Large intestine (tissue), 3 donors: ENCODE measurements at regions not wholly inside any gene's neighbourhood (a gene's known extent, or its start where the extent isn't known, plus 50 kb on each side); places are given as distances from the start of the nearest gene placed in this dataset.

Source experiments
- DNase-seq, 2 donors: peaks; one replicate each; pipeline versions ENCODE4 v3.0.0 to v3.0.0-alpha.2; 2013
- H3K27ac ChIP-seq: one replicate; pipeline ENCODE4 v1.5.1; 2013; ENCODE audit warnings: low read length
- H3K27me3 ChIP-seq: 2 replicates; pipeline ENCODE4 v1.6.1; 2013; ENCODE audit warnings: low read length; ENCODE audit not compliant: control insufficient read depth, insufficient read depth
- H3K36me3 ChIP-seq: 2 replicates; pipeline ENCODE4 v1.6.1; 2013; ENCODE audit warnings: low read length; ENCODE audit not compliant: control insufficient read depth, insufficient read depth
- H3K4me1 ChIP-seq: one replicate; pipeline ENCODE4 v1.6.1; 2013; ENCODE audit warnings: low read length; ENCODE audit not compliant: control insufficient read depth, insufficient read depth
- H3K4me3 ChIP-seq: one replicate; pipeline ENCODE4 v1.5.1; 2013; ENCODE audit warnings: low read length
- H3K9me3 ChIP-seq: one replicate; pipeline ENCODE4 v1.6.1; 2013; ENCODE audit warnings: mild to moderate bottlenecking, low read depth, low read length, moderate library complexity; ENCODE audit not compliant: control insufficient read depth
- WGBS: methylation state at CpG from one replicate; pipeline ENCODE4 v1.1.5; 2013; ENCODE audit warnings: low lambda C conversion rate; ENCODE audit not compliant: insufficient coverage; 5-methylcytosine and 5-hydroxymethylcytosine counted together

DNA sequence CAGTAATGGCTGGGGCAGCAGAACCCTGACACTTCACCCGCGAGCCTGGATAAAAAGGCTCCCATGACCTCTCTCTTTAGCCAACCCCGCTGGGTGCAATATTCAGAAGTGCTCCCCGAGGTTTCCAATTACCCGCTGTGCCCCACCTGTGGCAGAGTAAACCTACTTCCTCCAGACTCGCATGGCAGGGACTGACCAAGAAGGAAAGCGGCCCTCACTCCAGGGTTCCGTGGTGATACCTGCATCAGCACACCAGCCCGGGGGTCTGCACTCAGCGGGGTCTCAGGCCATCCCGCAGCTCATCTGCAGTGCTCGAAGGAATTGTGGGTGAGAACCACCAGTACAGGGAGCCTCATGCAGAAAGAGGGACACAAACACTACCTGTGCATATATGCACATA lies 136.3 kb upstream of the FMN2 start:
- no CpG with 5 or more reads among the region's 12 CpGs for WGBS

DNA sequence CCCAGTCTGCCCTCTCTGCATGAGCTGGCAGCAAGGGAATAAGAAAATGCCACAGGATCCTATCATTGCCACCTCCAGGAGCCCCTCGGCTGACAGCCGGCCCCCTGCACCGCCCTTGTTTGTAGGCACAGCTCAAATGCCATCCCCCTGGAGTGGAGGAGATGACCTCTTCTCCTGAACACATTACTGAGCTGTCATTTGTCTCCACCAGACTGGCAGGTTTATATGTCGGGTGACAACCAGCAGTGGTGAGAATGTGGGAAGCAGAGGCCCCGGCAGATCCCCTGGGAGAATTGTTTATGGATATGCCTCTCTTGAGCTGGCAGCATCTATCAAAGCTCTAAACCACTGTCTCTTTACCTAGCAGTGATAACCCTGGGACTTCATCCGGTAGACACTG lies 135.4 kb upstream of the FMN2 start:
- no peaks in the 10 kb centered on the region for H3K9me3 ChIP-seq
- H3K4me3 ChIP-seq, result no peak overlapping the region
- no peaks in the 10 kb centered on the region for H3K27me3 ChIP-seq
- DNase-seq, result no peak
- H3K27ac ChIP-seq, result no peak overlapping the region
- H3K36me3 ChIP-seq, result no peaks in the 10 kb centered on the region
- H3K4me1 ChIP-seq, result peaks cover 15% of the 10 kb centered on the region
- no CpG with 5 or more reads among the region's 6 CpGs for WGBS

More for the DNA sequence above, 136.3 kb upstream of the FMN2 start:
- H3K27me3 ChIP-seq, result no peaks in the 10 kb centered on the region
- peaks cover 15% of the 10 kb centered on the region for H3K4me1 ChIP-seq
- no peak overlapping the region for H3K27ac ChIP-seq
- H3K9me3 ChIP-seq, result no peaks in the 10 kb centered on the region
- no peaks in the 10 kb centered on the region for H3K36me3 ChIP-seq
- DNase-seq, result no peak
- no peak overlapping the region for H3K4me3 ChIP-seq

DNA sequence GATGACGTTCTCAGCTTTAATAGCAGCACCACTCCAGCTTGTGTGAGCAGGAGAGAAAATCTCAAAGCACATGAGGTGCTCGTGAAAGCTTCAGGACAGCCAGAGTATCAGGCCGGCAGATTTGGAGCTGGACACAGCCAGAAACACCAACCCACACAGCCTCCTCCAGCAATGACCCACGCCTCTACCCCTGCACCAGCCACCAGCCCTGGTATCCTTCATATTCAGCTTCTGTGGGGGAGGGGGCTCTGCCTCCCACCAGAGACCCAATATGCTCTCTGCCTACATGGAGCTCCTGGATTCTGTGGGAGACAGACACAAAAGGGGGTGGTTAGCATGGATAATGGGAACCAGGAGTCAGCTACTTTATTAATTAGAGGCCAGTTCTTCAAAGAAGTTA lies 133.6 kb upstream of the FMN2 start:
- Histone ChIP-seq H3K27me3 (no peaks in the 10 kb centered on the region), H3K9me3 (no peaks in the 10 kb centered on the region), H3K27ac (no peak overlapping the region), H3K4me3 (no peak overlapping the region), H3K4me1 (peaks cover 5% of the 10 kb centered on the region), H3K36me3 (no peaks in the 10 kb centered on the region)
- DNase-seq, result no peak
- no CpG with 5 or more reads among the region's 4 CpGs for whole genome bisulfite sequencing

DNA sequence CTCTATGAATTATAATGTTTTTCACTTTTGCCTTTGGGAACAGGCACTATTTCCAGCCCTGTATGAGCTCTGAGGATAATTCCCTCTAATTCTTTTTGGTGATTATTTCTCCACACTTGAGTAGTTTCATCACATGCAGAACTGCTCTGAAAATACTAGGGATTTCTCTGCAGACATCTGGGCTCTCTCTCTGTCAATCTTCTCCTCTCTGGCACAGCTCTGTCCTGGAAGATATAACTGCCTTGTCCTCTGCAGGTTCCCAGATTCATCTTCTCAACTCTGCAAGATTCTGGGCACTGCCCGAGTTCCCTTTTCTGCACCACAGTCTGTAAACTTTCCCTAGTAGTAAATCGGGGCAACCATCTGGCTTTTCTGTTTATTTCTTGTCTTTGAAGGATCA lies 131.3 kb upstream of the FMN2 start:
- no peak for DNase-seq
- no peaks in the 10 kb centered on the region for H3K27me3 ChIP-seq
- no peaks in the 10 kb centered on the region for H3K9me3 ChIP-seq
- no peaks in the 10 kb centered on the region for H3K4me1 ChIP-seq
- no peak overlapping the region for H3K4me3 ChIP-seq
- H3K36me3 ChIP-seq, result no peaks in the 10 kb centered on the region
- H3K27ac ChIP-seq, result no peak overlapping the region
- 83% methylated on average over 1 of the region's 2 CpGs for WGBS

DNA sequence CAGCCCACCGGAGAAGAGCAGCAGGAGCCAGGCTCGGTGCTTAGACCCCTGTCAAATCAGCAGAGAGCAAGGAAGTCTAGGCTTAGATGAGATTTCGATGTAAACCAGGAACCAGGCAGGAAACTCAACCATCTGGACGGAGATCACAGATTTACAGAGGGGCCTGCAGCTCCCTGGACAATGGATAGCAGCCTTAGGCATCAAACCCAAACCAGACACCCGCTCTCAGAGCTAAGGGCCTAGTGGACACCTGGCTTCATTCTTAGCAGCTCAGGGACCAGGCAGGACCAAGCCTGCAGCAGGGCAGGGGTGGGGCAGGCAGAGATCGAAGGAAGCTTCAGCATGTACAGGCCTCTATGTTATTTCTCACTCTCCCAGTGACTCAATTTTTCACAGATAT lies 127.8 kb upstream of the FMN2 start:
- whole genome bisulfite sequencing, result 60% methylated on average over 1 of the region's 6 CpGs
- Histone ChIP-seq H3K4me1 (no peaks in the 10 kb centered on the region), H3K9me3 (no peaks in the 10 kb centered on the region), H3K27ac (no peak overlapping the region), H3K36me3 (no peaks in the 10 kb centered on the region), H3K4me3 (no peak overlapping the region), H3K27me3 (no peaks in the 10 kb centered on the region)
- DNase-seq, result no peak

DNA sequence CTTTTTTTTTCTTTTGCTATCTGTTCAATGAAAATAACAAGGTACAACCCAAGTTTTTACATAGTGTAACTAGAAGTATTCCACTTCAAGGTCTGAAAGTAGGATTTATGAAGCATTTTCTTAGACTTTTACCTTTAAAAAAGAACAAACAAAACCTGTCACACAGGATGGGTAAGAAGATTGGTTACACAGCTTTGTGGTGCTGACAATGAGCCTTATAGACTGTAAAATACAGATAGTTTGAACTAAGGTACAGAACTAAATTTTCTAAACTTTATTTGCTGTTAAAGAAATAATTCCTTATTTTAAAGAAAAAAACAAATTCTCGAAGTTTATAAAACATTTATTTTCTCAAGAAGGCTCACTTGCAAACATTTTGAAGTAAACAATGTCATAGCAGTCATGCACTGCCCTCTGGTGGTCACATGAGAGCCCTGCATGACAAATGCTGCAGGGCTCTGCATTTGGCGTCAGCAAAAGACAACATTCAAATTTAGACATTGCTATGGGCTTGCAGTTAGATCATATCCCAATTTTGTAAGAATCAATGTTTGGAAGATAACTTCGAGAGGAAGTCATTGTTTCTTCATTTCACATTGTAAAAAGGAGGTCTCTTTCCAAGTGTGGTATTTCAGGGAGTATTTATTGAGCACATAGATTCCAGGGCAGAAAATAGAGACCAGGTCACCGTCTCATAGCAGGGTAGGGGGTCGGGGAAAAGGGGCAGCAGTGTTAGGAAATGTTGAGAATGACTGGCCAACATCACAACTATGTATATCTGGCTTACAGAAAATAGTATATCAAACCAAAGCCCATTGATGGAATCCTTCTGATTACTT lies 115.3 kb upstream of the FMN2 start:
- H3K36me3 ChIP-seq, result no peaks in the 10 kb centered on the region
- H3K4me3 ChIP-seq, result no peak overlapping the region
- 34% methylated on average over 3 of the region's 5 CpGs for WGBS
- H3K27ac ChIP-seq, result no peak overlapping the region
- no peaks in the 10 kb centered on the region for H3K4me1 ChIP-seq
- DNase-seq, result peak; percentile 32 to 45
- H3K27me3 ChIP-seq, result no peaks in the 10 kb centered on the region
- peaks cover 3% of the 10 kb centered on the region for H3K9me3 ChIP-seq

DNA sequence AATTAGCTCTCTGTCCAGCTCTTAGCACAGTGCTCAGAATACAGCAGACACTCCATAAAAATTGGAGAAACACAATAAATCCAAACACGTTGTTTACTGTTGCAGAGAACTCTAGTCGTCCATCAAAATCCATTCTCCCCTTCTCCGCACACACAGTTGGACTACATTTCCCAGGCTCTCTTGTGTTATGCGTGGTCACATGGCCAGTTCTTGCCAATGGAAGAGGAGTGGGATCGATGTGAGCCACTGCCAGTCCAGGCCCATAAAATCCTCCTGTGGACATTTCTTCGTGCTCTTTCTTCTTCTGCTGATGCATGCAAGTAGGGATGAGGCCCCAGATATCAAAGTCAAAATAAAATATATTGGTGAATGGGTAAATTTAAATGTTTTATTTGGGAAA lies 114.3 kb upstream of the FMN2 start:
- H3K4me3 ChIP-seq, result no peak overlapping the region
- no peak overlapping the region for H3K27ac ChIP-seq
- no CpG with 5 or more reads among the region's 6 CpGs for WGBS
- no peak for DNase-seq
- H3K27me3 ChIP-seq, result no peaks in the 10 kb centered on the region
- peaks cover 3% of the 10 kb centered on the region for H3K9me3 ChIP-seq
- H3K4me1 ChIP-seq, result no peaks in the 10 kb centered on the region
- no peaks in the 10 kb centered on the region for H3K36me3 ChIP-seq

DNA sequence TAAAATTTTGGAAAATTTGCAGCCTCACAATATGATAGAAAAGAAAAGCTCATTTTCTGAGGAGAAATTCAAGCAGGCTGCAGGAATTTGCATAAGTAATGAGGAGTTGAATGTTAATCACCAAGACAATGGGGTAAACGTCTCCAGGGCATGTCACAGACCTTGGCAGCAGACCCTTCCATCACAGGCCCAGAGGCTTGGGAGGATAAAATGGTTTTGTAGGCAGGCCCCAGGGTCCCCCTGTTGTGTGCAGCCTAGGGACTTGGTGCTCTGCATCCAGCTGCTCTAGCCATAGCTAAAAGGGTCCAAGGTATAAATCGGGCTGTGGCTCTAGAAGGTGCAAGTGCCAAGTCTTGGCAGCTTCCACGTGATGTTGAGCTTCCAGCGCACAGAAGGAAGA lies 112.2 kb upstream of the FMN2 start:
- H3K27me3 ChIP-seq, result no peaks in the 10 kb centered on the region
- no peak overlapping the region for H3K27ac ChIP-seq
- DNase-seq, result no peak
- no peaks in the 10 kb centered on the region for H3K4me1 ChIP-seq
- H3K4me3 ChIP-seq, result no peak overlapping the region
- no peaks in the 10 kb centered on the region for H3K36me3 ChIP-seq
- no CpG with 5 or more reads among the region's 4 CpGs for WGBS
- H3K9me3 ChIP-seq, result peaks cover 3% of the 10 kb centered on the region

DNA sequence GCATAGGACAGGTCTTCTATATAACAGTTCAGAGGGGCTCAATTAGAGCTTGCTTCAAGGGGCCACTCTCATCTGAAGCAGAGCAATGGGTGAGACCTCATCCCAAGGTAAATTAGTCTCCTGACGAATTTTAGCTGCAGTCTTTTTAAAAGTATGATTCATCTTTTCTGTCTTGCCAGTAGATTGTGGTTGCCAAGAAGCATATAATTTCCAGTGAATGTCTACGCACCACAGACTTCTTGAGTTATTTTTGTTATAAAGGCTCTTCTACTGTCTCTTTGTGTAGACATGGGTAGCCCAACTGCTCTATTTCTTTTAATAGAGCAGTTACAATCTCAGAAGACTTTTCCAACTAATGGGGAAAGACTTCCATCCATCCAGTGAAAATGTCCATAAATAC lies 108.9 kb upstream of the FMN2 start:
- H3K9me3 ChIP-seq, result peaks cover 5% of the 10 kb centered on the region
- WGBS, result no CpG with 5 or more reads among the region's 2 CpGs
- H3K4me3 ChIP-seq, result no peak overlapping the region
- H3K4me1 ChIP-seq, result no peaks in the 10 kb centered on the region
- no peak overlapping the region for H3K27ac ChIP-seq
- H3K27me3 ChIP-seq, result no peaks in the 10 kb centered on the region
- H3K36me3 ChIP-seq, result no peaks in the 10 kb centered on the region
- DNase-seq, result no peak

DNA sequence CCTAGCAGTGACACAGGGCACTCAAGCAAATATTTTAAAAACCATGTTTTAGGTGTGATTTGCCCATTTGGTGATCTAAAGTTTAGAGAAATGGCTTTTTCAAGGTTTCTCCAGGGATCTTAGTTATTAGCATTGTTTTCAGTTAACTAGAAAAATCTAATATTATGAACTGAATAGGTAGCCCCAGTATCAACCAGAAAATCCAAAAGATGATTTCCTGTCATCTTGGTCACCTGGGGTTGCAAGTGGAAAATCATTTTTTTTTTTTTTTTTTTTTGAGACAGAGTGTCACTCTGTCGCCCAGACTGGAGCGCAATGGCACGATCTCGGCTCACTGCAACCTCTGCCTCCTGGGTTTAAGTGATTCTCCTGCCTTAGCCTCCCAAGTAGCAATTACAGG lies 106.6 kb upstream of the FMN2 start:
- no peaks in the 10 kb centered on the region for H3K36me3 ChIP-seq
- H3K27ac ChIP-seq, result no peak overlapping the region
- WGBS, result no CpG with 5 or more reads among the region's 4 CpGs
- H3K27me3 ChIP-seq, result no peaks in the 10 kb centered on the region
- no peak overlapping the region for H3K4me3 ChIP-seq
- DNase-seq, result no peak
- no peaks in the 10 kb centered on the region for H3K4me1 ChIP-seq
- peaks cover 3% of the 10 kb centered on the region for H3K9me3 ChIP-seq

DNA sequence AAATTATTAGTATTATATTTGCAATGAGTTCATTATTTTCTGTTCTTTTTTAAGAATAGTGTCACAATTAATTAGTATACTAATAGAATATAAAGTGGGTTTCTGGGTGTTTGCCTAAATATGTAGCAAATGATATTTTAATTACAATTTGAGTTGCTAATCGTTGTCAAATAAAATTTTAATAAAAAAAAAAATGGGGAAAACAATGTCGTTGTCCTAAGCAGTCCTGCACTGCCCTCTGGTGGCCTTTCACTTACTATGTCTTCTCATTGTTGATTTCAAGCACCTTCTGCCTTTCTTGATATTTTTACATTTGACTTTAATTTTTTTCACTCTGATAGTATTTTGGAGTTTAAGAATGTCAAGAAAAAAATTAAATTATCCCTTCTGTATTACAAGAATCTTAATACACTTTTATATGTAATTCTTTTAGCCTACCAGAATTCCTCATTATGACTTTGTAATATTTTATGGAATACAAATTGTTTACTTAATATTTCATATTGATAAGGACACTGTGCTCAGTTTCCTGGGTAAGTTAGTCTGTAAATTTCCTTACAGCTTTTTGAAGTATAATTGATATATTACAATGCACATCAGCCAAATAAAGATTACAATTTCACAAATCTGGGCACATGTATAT lies 104.5 kb upstream of the FMN2 start:
- WGBS, result 8% methylated on average over 2 of the region's 2 CpGs
- no peak overlapping the region for H3K27ac ChIP-seq
- peaks cover 3% of the 10 kb centered on the region for H3K9me3 ChIP-seq
- peaks cover 3% of the 10 kb centered on the region for H3K27me3 ChIP-seq
- H3K36me3 ChIP-seq, result no peaks in the 10 kb centered on the region
- DNase-seq, result peak in 1 of 2 donors; percentile 17
- H3K4me3 ChIP-seq, result no peak overlapping the region
- H3K4me1 ChIP-seq, result no peaks in the 10 kb centered on the region
